ENCODE measurements at regions not wholly inside any gene's neighbourhood (a gene's known extent, or its start where the extent isn't known, plus 50 kb on each side); places are given as distances from the start of the nearest gene placed in this dataset.

DNA sequence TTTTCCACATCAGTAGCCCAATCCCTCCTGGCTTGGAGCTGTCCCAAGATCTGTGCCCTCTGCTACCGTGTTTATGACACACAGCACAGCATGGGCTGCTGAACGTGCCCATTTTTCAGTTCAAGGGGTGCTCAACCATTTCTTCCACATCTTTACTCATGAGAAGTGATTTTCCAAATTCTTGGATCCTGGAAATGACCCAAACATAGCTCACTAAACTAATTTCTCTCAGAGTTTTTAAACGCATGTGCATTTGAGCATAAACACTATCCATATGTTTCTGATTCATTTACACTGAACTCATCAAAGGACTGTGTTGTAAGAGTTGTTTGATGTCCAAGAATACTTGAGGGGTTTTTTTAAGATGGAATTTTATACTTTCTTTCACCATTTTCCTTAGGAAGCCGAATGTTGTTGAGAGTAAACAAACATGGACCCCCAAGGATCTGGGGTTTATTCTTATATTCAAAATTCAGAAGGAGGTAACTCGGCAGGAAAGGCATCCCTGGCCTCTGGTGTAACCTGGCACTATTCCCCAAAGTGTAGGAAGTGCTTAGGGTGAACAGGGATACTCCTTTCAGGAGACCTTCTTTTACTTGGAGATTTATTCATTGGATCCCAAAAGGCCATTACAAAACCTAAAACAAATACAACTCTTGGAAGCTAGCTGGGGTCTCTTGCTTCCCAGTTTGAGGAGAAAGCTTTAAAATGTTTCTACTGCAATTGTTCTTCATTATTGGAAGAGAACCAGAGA lies 215.0 kb downstream of the BMP4 start:
- H3K79me2 ChIP-seq (ENCODE audit: control insufficient read depth, insufficient read depth, low read length) = no peaks in the 10 kb centered on the region
- no peaks in the 10 kb centered on the region for H3K36me3 ChIP-seq (ENCODE audit: control insufficient read depth in 2 of 2, extremely low read depth in 1 of 2, insufficient read depth in 2 of 2, low read length in 2 of 2)
- dilution Hi-C loops (cut with MboI; ENCODE audit: extremely low pct_ligation_motif_present, low sequenced_read_pairs) = no loop called here

DNA sequence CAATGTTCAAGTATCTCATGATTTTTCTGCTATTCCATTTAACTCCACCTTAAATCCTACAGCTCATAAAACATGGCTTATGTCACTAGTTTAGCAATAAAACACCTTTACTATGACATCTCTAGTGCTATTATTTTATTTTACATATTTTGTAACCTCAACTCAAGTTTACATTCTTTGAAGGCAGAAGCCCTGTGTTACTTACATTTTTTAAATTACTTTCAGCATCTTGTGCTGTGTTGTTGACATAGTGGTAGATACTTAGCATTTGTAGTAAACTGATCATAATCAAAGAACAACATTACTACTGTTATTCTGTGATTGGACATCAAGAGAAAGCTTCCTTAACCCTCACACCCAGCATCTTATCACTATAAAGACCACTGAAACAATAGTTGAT lies 216.1 kb downstream of the BMP4 start:
- Histone ChIP-seq H3K9me3 (ENCODE audit: control insufficient read depth, low read depth, low read length) (no peaks in the 10 kb centered on the region), H3K27me3 (ENCODE audit: control insufficient read depth, extremely low read depth, insufficient read depth, low read length) (no peaks in the 10 kb centered on the region), H3K27ac (ENCODE audit: control insufficient read depth, insufficient read depth, low read length) (no peak overlapping the region), H3K4me3 (ENCODE audit: control insufficient read depth in 2 of 3, extremely low read depth in 1 of 3, insufficient read depth in 2 of 3, low read depth in 1 of 3, low read length in 3 of 3) (no peak overlapping the region), H3K4me2 (ENCODE audit: control insufficient read depth, extremely low read depth, insufficient read depth, low read depth, low read length) (no peak overlapping the region), H3K9ac (ENCODE audit: control insufficient read depth, extremely low read depth, insufficient read depth, low read length) (no peak overlapping the region), H3K9me1 (ENCODE audit: control insufficient read depth, extremely low read depth, insufficient read depth, low read length) (no peaks in the 10 kb centered on the region), H3K4me1 (ENCODE audit: control insufficient read depth, extremely low read depth, insufficient read depth, low read length) (no peaks in the 10 kb centered on the region), H3K79me2 (ENCODE audit: control insufficient read depth, insufficient read depth, low read length) (no peaks in the 10 kb centered on the region), H3K36me3 (ENCODE audit: control insufficient read depth in 2 of 2, extremely low read depth in 1 of 2, insufficient read depth in 2 of 2, low read length in 2 of 2) (no peaks in the 10 kb centered on the region), H2AFZ (ENCODE audit: control insufficient read depth, low read length) (no peak overlapping the region), H4K20me1 (ENCODE audit: control insufficient read depth, extremely low read depth, insufficient read depth, low read length) (no peaks in the 10 kb centered on the region)
- FAIRE-seq (no peak), DNase-seq (ENCODE audit: low read depth, low spot score) (no peak)
- TF ChIP-seq EZH2 (IDR thresholded peaks at IDR 0.05; ENCODE audit: low read length) (no peak), CTCF (optimal IDR thresholded peaks at IDR 0.05 in 1 of 3, IDR thresholded peaks at IDR 0.05 in 1 of 3, conservative IDR thresholded peaks at IDR 0.05 in 1 of 3; ENCODE audit: extremely low read depth in 1 of 3, insufficient read depth in 2 of 3, low read length in 3 of 3) (no peak)
- dilution Hi-C loops (cut with MboI; ENCODE audit: extremely low pct_ligation_motif_present, low sequenced_read_pairs) = no loop called here

More for the DNA sequence above, 215.0 kb downstream of the BMP4 start:
- Histone ChIP-seq H3K4me1 (ENCODE audit: control insufficient read depth, extremely low read depth, insufficient read depth, low read length) (no peaks in the 10 kb centered on the region), H3K9me3 (ENCODE audit: control insufficient read depth, low read depth, low read length) (no peaks in the 10 kb centered on the region), H3K9me1 (ENCODE audit: control insufficient read depth, extremely low read depth, insufficient read depth, low read length) (no peaks in the 10 kb centered on the region), H3K27ac (ENCODE audit: control insufficient read depth, insufficient read depth, low read length) (no peak overlapping the region), H4K20me1 (ENCODE audit: control insufficient read depth, extremely low read depth, insufficient read depth, low read length) (no peaks in the 10 kb centered on the region), H3K9ac (ENCODE audit: control insufficient read depth, extremely low read depth, insufficient read depth, low read length) (no peak overlapping the region), H3K4me3 (ENCODE audit: control insufficient read depth in 2 of 3, extremely low read depth in 1 of 3, insufficient read depth in 2 of 3, low read depth in 1 of 3, low read length in 3 of 3) (no peak overlapping the region), H3K4me2 (ENCODE audit: control insufficient read depth, extremely low read depth, insufficient read depth, low read depth, low read length) (no peak overlapping the region), H2AFZ (ENCODE audit: control insufficient read depth, low read length) (no peak overlapping the region), H3K27me3 (ENCODE audit: control insufficient read depth, extremely low read depth, insufficient read depth, low read length) (peaks cover 3% of the 10 kb centered on the region)
- no peak for TF ChIP-seq EZH2 (IDR thresholded peaks at IDR 0.05; ENCODE audit: low read length)
- TF ChIP-seq CTCF (optimal IDR thresholded peaks at IDR 0.05 in 1 of 3, IDR thresholded peaks at IDR 0.05 in 1 of 3, conservative IDR thresholded peaks at IDR 0.05 in 1 of 3; ENCODE audit: extremely low read depth in 1 of 3, insufficient read depth in 2 of 3, low read length in 3 of 3) = no peak
- no peak for FAIRE-seq
- no peak for DNase-seq (ENCODE audit: low read depth, low spot score)

All from keratinocyte (primary cell).